ENCODE measurements at regions not wholly inside any gene's neighbourhood (a gene's known extent, or its start where the extent isn't known, plus 50 kb on each side); places are given as distances from the start of the nearest gene placed in this dataset.

GRCh38 chr18:47331641-47332040 is 80.2 kb upstream of the SKOR2 start:
- no peaks in the 10 kb centered on the region for H3K36me3 ChIP-seq (ENCODE audit: control insufficient read depth, insufficient read depth, low read length)
- ATAC-seq (ENCODE audit: low read depth) = no peak
- ChIA-PET POLR2A (ENCODE audit: unreplicated experiment) (no interaction called here), CTCF (no interaction called here)
- no peak overlapping the region for H2AK5ac ChIP-seq (ENCODE audit: low read depth, low read length)
- H2BK15ac ChIP-seq (ENCODE audit: low read depth, low read length) = no peak overlapping the region
- no peak overlapping the region for H2AFZ ChIP-seq (replicated peaks; ENCODE audit: low read length, poor library complexity)
- H3K18ac ChIP-seq (ENCODE audit: low read depth, low read length) = no peak overlapping the region
- TF ChIP-seq MAZ (IDR thresholded peaks at IDR 0.05; ENCODE audit: borderline replicate concordance, low read depth, low read length) = no peak
- TF ChIP-seq MAFK (IDR thresholded peaks at IDR 0.05; ENCODE audit: low read depth, low read length) = no peak
- TF ChIP-seq USF2 (IDR thresholded peaks at IDR 0.05; ENCODE audit: low read depth, low read length) = no peak
- TF ChIP-seq RAD21 (IDR thresholded peaks at IDR 0.05; ENCODE audit: low read length) = no peak
- TF ChIP-seq BHLHE40 (IDR thresholded peaks at IDR 0.05; ENCODE audit: low read depth, low read length) = no peak
- no peak for TF ChIP-seq SMC3 (IDR thresholded peaks at IDR 0.05; ENCODE audit: low read depth, low read length)
- TF ChIP-seq RFX5 (IDR thresholded peaks at IDR 0.05; ENCODE audit: low read depth, low read length) = no peak
- no peak for TF ChIP-seq POLR2A (IDR thresholded peaks at IDR 0.05; ENCODE audit: low read depth, low read length)
- H4K8ac ChIP-seq (ENCODE audit: low read depth in 2 of 2, low read length in 2 of 2) = no peak overlapping the region
- H2AK9ac ChIP-seq (replicated peaks; ENCODE audit: low read depth, low read length, poor library complexity) = no peak overlapping the region
- H3K4me1 ChIP-seq (ENCODE audit: control insufficient read depth, insufficient read depth, low read length) = no peaks in the 10 kb centered on the region
- intact Hi-C loops (cut with micrococcal nuclease) (no loop called here), dilution Hi-C loops (cut with HindIII; ENCODE audit: low sequenced_read_pairs, unreplicated experiment) (no loop called here), in situ Hi-C loops (cut with MboI; ENCODE audit: low sequenced_read_pairs) (no loop called here)
- no peaks in the 10 kb centered on the region for H4K20me1 ChIP-seq (ENCODE audit: insufficient read depth, low read length)
- no peak overlapping the region for H3K56ac ChIP-seq (ENCODE audit: extremely low read depth, insufficient read depth, low read length)
- H3K4me2 ChIP-seq (ENCODE audit: low read depth, low read length) = no peak overlapping the region
- H3K9ac ChIP-seq (ENCODE audit: low read depth, low read length) = no peak overlapping the region
- no peak overlapping the region for H4K5ac ChIP-seq (ENCODE audit: low read depth, low read length)
- no peak for DNase-seq
- no peak overlapping the region for H3K4ac ChIP-seq (ENCODE audit: low read depth, low read length)
- peaks cover 4% of the 10 kb centered on the region; the same call in 1 of the 2 replicates for H3K9me3 ChIP-seq (ENCODE audit: control insufficient read depth, insufficient read depth, low read length)
- 20% methylated on average over 1 of the region's 1 CpG; no CpG with 5 or more reads in 1 of the 2 experiments for WGBS, 2 experiments (ENCODE audit: extremely low coverage in 2 of 2, insufficient read length in 1 of 2)
- H3K9me1 ChIP-seq (ENCODE audit: insufficient read depth, low read length) = no peaks in the 10 kb centered on the region
- H2BK120ac ChIP-seq (ENCODE audit: low read depth, low read length) = no peak overlapping the region
- H3K79me1 ChIP-seq (ENCODE audit: low read depth in 1 of 2, low read length in 2 of 2) = no peaks in the 10 kb centered on the region
- H3K4me3 ChIP-seq (ENCODE audit: insufficient read depth, low read depth, low read length) = no peak overlapping the region
- no peak overlapping the region for H3K27ac ChIP-seq (ENCODE audit: insufficient read depth, low read length)
- no peak overlapping the region for H2BK5ac ChIP-seq (ENCODE audit: low read depth, low read length, poor library complexity, severe bottlenecking)
- no peak overlapping the region for H4K91ac ChIP-seq (ENCODE audit: insufficient read depth, low read depth, low read length)
- no peak overlapping the region for H3K23ac ChIP-seq (ENCODE audit: low read depth, low read length)
- no TSS peak for BruUV-seq (replicated peaks)
- no peak overlapping the region for H3K14ac ChIP-seq (replicated peaks; ENCODE audit: low read depth, low read length)
- H3K27me3 ChIP-seq (ENCODE audit: control insufficient read depth, insufficient read depth, low read length) = no peaks in the 10 kb centered on the region
- no peak overlapping the region for H2BK20ac ChIP-seq (ENCODE audit: low read depth, low read length)
